Heart right ventricle (tissue), 16 donors: ENCODE measurements at regions not wholly inside any gene's neighbourhood (a gene's known extent, or its start where the extent isn't known, plus 50 kb on each side); places are given as distances from the start of the nearest gene placed in this dataset.
A peak's percentile ranks its signal among the peaks of the same experiment; 100 is the strongest.

ENCODE experiments used
- ATAC-seq, 8 donors: fragments of 200-7000 bp; cut with Tn5 transposase; one replicate each; pipeline ENCODE4 v1.9.1; 2020; ENCODE audit warnings: mild to moderate bottlenecking in 8 of 8, moderate library complexity in 8 of 8, moderate number of reproducible peaks in 1 of 8
- DNase-seq, 2 donors: peaks; one replicate each; pipeline ENCODE4 v3.0.0-alpha.2; 2020
- H3K27ac ChIP-seq, 10 donors: fragments of 200-600 bp; sonication (generic) in 2 of 10; one replicate each; pipeline versions ENCODE4 v1.5.0 to v1.8.0; 2020 to 2022; ENCODE audit warnings: mild to moderate bottlenecking in 3 of 10
- H3K27me3 ChIP-seq, 7 donors: fragments of 200-600 bp; one replicate each; pipeline ENCODE4 v1.8.0; 2021 to 2022; ENCODE audit warnings: mild to moderate bottlenecking in 2 of 7
- H3K36me3 ChIP-seq, 9 donors: fragments of 200-600 bp; sonication (generic) in 1 of 9; one replicate each; pipeline versions ENCODE4 v1.5.0 to v1.8.0; 2020 to 2022; ENCODE audit warnings: mild to moderate bottlenecking in 2 of 9
- H3K4me1 ChIP-seq, 9 donors: fragments of 200-600 bp; sonication (generic) in 1 of 9; one replicate each; pipeline versions ENCODE4 v1.5.0 to v1.8.0; 2020 to 2022; ENCODE audit warnings: mild to moderate bottlenecking in 4 of 9
- H3K4me3 ChIP-seq, 10 donors: fragments of 200-600 bp; sonication (generic) in 2 of 10; one replicate each; pipeline versions ENCODE4 v1.5.0 to v1.8.0; 2020 to 2022; ENCODE audit warnings: mild to moderate bottlenecking in 7 of 10, moderate library complexity in 2 of 10
- H3K9me3 ChIP-seq, 11 donors: fragments of 200-600 bp in 10 of 11; sonication (generic) in 2 of 11; one replicate each; pipeline versions ENCODE4 v1.5.0 to v1.8.0; 2013 to 2022; ENCODE audit warnings: mild to moderate bottlenecking in 2 of 11, control low read depth in 1 of 11, moderate library complexity in 1 of 11
- WGBS, 2 donors: extraction: QIAGEN DNeasy Blood & Tissue Kit; methylation state at CpG; one replicate each; pipeline ENCODE4 v1.1.7; 2013; ENCODE audit warnings: inconsistent platforms in 1 of 2; 5-methylcytosine and 5-hydroxymethylcytosine counted together
- intact Hi-C, 10 donors: fragments of 100-400 bp; cut with DNase I; formaldehyde crosslinking; loops; one replicate each; pipeline versions ENCODE4 v1.11.1 to v1.14.2; 2022
- TF ChIP-seq, protein P1 (sequence below), 9 donors: fragments of 200-600 bp; sonication (generic) in 2 of 9; IDR thresholded peaks; one replicate each; pipeline versions ENCODE4 v1.5.0 to v1.8.0; 2021 to 2022; ENCODE audit warnings: antibody characterized with exemption in 9 of 9, mild to moderate bottlenecking in 5 of 9, moderate library complexity in 1 of 9
- donor health status: Arrhythmogenic right ventricular cardiomyopathy.
- donor health status: ischemic (EF 13 %, LVEDD 7.1; RV severe dilation, severe dysfunction).
- donor health status: healthy with polysubstance abuse.
- donor health status: DM: no; HTN: yes; CAD: no.
- donor health status: DM: no; HTN: no; CAD: no.
- donor health status: ischemic (EF 25% LVEDD 6.9; RV normal size, moderate dysfunction).
- donor health status: ischemic (EF 25% LVEDD 5.7; RV mildly dilated, moderate dysfunction).
- donor health status: healthy.
- donor health status: DM: yes; HTN: yes; CAD: no.
- donor health status: Ischemic cardiomyopathy.
- donor health status: ischemic (EF 35%, LVEDD 5.7; RV mildly dilated, moderate dysfunction).
- donor health status: nonischemic (EF 11% LVEDD 7.7; RV severe dilation, severe dysfunction).
- donor health status: DM: yes; HTN: yes; CAD: no.
- donor health status: PGD.
- donor health status: ischemic (EF 29% LVEDD 5.4; RV normal size, mild dysfunction).
- donor health status: nonischemic (EF 23%, LVEDD 6.1; RV moderate dilation, normal function).

DNA sequence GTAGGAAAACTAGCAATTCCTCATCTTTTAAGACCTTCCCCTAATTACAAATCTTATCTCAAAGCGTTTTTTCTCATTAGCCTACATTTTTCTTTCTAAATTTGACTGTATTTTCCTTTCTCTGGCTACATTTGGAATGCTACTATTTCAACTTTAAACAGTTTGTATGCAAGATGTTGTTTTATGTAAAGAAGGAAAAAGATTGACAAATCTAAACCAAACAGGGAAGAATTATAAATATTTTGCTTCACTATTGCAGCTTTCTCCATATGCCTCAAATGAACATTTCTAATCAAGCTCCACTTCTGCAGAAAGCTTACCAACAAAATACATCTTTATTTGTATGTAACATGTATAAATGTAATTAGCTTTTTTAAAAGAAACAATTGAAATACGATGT lies 156.2 kb downstream of the MZT1 start:
- WGBS, 2 donors: 49 to 50% methylated on average over 2 of the region's 2 CpGs
- DNase-seq (no peak), ATAC-seq (no peak)
- intact Hi-C loops: loop anchor here in 1 of 10 donors (5.0 kb wide), 1 partner anchor 1499 kb away; no protein-coding TSS in a partner anchor
- no peak overlapping the region for H3K27ac ChIP-seq
- peaks cover 0 to 5% (median 0%) of the 10 kb centered on the region in 9 donors for H3K4me1 ChIP-seq
- H3K9me3 ChIP-seq: peaks cover 0 to 12% (median 5%) of the 10 kb centered on the region in 11 donors
- H3K27me3 ChIP-seq: no peaks in the 10 kb centered on the region
- H3K4me3 ChIP-seq: no peak overlapping the region
- TF ChIP-seq, protein P1, sequence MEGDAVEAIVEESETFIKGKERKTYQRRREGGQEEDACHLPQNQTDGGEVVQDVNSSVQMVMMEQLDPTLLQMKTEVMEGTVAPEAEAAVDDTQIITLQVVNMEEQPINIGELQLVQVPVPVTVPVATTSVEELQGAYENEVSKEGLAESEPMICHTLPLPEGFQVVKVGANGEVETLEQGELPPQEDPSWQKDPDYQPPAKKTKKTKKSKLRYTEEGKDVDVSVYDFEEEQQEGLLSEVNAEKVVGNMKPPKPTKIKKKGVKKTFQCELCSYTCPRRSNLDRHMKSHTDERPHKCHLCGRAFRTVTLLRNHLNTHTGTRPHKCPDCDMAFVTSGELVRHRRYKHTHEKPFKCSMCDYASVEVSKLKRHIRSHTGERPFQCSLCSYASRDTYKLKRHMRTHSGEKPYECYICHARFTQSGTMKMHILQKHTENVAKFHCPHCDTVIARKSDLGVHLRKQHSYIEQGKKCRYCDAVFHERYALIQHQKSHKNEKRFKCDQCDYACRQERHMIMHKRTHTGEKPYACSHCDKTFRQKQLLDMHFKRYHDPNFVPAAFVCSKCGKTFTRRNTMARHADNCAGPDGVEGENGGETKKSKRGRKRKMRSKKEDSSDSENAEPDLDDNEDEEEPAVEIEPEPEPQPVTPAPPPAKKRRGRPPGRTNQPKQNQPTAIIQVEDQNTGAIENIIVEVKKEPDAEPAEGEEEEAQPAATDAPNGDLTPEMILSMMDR (IDR thresholded peaks at IDR 0.05): no peak
- H3K36me3 ChIP-seq: no peaks in the 10 kb centered on the region

DNA sequence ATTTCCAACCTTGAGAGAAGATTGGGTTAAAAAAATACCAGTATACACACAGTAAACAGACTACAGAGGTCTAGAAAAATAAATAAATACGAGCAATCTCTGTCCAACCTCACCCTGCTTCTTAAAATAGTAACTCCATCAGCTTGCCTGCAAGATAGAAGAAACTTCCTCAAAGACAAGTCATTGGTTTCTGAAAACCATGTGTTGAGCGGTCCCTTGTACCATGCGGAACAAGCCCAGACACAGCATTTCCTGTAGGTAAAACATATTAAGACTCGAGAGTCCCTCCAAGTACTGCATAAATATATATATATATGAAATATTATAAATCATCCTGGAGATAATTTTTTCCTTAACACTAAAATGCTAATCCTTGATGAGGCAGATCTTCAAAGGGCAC lies 157.4 kb downstream of the MZT1 start:
- H3K27ac ChIP-seq: no peak overlapping the region
- H3K4me3 ChIP-seq: no peak overlapping the region
- WGBS, 2 donors: 42 to 57% methylated on average over 4 of the region's 4 CpGs
- DNase-seq (no peak), ATAC-seq (peak in 1 of 8 donors; percentile 34)
- intact Hi-C loops: loop anchor here in 1 of 10 donors (5.0 kb wide), 1 partner anchor 1498 kb away; no protein-coding TSS in a partner anchor
- peaks cover 0 to 5% (median 0%) of the 10 kb centered on the region in 9 donors for H3K4me1 ChIP-seq
- TF ChIP-seq, protein P1 (IDR thresholded peaks at IDR 0.05): no peak
- H3K36me3 ChIP-seq: no peaks in the 10 kb centered on the region
- no peaks in the 10 kb centered on the region for H3K27me3 ChIP-seq
- H3K9me3 ChIP-seq: peaks cover 0 to under 1% (median 0%) of the 10 kb centered on the region in 11 donors

DNA sequence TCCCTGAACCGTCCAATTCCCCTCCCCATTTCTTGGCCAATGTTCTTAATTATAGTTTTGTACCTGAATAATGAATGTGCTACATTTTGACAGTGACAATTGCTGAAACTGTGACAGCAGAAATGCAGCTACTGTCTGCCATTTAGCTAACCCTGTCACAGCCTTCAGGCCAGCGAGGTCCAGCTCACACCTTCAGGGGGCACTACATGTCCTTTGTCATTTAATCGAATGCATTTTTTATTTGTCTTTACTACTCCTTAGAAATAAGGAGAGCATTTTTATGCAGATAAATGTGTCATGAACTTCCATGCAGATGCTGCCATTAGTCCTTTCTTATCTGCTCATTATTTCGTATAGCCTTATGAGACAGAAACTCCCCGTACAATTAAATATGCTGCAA lies 159.9 kb downstream of the MZT1 start:
- intact Hi-C loops: no loop called here
- Histone ChIP-seq H3K9me3 (no peaks in the 10 kb centered on the region), H3K36me3 (no peaks in the 10 kb centered on the region), H3K4me3 (no peak overlapping the region), H3K4me1 (peaks cover 0 to 5% (median 0%) of the 10 kb centered on the region in 9 donors), H3K27ac (no peak overlapping the region), H3K27me3 (no peaks in the 10 kb centered on the region)
- ATAC-seq: no peak
- TF ChIP-seq, protein P1 (IDR thresholded peaks at IDR 0.05): no peak
- 68 to 75% methylated on average over 5 of the region's 5 CpGs for WGBS, 2 donors
- DNase-seq: no peak

DNA sequence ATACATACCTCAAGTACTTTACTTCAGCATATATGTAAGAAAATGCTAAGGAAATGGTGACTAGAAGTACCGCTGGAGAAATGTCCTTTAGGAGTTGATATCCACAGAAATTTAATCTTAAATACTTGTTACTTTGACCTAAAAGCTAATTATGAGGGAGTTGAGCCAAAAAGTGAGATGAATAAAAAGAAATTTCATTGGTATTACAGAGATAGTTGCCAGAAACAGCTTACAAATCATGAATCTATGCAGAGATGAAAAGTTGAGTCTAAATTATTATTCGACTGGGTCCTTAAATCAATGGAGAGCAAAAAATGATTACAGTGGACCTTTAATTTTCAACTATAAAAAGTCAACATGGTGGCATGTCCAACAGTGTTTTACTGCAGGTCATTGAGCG lies 160.9 kb downstream of the MZT1 start:
- Histone ChIP-seq H3K36me3 (no peaks in the 10 kb centered on the region), H3K4me1 (peaks cover 0 to 3% (median 0%) of the 10 kb centered on the region in 9 donors), H3K9me3 (no peaks in the 10 kb centered on the region), H3K27ac (no peak overlapping the region), H3K4me3 (no peak overlapping the region), H3K27me3 (no peaks in the 10 kb centered on the region)
- intact Hi-C loops: no loop called here
- ATAC-seq (no peak), DNase-seq (no peak)
- TF ChIP-seq, protein P1 (IDR thresholded peaks at IDR 0.05): no peak
- 70 to 76% methylated on average over 3 of the region's 3 CpGs for WGBS, 2 donors
